ENCODE measurements at regions not wholly inside any gene's neighbourhood (a gene's known extent, or its start where the extent isn't known, plus 50 kb on each side); places are given as distances from the start of the nearest gene placed in this dataset.

DNA sequence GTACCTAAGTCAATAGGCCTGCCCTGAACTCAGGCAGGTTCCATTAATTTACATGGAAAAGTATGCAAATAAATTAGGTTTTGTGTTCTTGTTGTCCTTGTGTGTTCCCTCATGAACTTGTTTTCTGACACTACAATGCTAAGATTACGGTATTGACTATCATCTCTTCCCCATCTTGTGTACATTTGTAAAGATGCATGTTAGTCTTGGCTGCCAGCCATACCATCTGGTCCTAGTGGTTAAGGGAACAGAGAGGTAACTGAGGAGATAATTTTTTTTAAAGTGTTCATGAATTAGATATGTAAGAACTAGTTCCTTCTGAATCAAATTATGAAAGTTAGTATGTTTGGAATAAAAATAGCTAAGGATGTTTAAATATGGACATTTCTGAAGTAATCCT lies 167.6 kb upstream of the ADAMTS5 start:
- H3K27me3 Mint-ChIP-seq: no peaks in the 10 kb centered on the region
- no peak overlapping the region for H3K4me3 Mint-ChIP-seq
- intact Hi-C loops (cut with micrococcal nuclease): no loop called here
- no peak for ATAC-seq (ENCODE audit: low read depth)
- H3K4me1 Mint-ChIP-seq: no peaks in the 10 kb centered on the region
- DNase-seq: no peak
- H3K36me3 Mint-ChIP-seq (ENCODE audit: low read depth): no peaks in the 10 kb centered on the region
- ChIA-PET POLR2A (no interaction called here), CTCF (no interaction called here)
- H3K27ac Mint-ChIP-seq: no peak overlapping the region
- no peak for TF ChIP-seq CTCF (IDR thresholded peaks at IDR 0.05)
- H3K9me3 Mint-ChIP-seq: no peaks in the 10 kb centered on the region

DNA sequence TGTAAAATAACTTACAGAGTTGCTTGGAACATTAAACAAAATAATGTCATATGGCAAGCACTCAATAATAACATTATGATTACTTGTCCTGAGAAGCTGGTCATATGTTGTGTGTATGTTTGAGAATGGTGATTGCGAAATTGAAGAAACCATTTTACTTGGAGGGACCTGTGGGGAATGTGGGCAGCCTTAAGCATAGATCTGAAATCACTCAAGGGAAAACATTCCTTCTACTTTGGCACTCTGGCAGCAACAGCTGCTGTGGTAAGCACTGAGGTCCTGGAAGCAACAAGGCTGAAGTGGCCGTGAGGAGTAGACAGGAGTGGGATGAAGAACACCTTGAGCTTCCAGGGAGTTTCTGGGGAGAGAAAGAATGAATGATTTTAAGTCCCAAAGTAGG lies 165.4 kb upstream of the ADAMTS5 start:
- ChIA-PET POLR2A (no interaction called here), CTCF (no interaction called here)
- Mint-ChIP-seq H3K4me1 (no peaks in the 10 kb centered on the region), H3K9me3 (peaks cover 3% of the 10 kb centered on the region), H3K27me3 (no peaks in the 10 kb centered on the region), H3K4me3 (no peak overlapping the region), H3K36me3 (ENCODE audit: low read depth) (no peaks in the 10 kb centered on the region), H3K27ac (no peak overlapping the region)
- DNase-seq (no peak), ATAC-seq (ENCODE audit: low read depth) (no peak)
- no peak for TF ChIP-seq CTCF (IDR thresholded peaks at IDR 0.05)
- intact Hi-C loops (cut with micrococcal nuclease): no loop called here

DNA sequence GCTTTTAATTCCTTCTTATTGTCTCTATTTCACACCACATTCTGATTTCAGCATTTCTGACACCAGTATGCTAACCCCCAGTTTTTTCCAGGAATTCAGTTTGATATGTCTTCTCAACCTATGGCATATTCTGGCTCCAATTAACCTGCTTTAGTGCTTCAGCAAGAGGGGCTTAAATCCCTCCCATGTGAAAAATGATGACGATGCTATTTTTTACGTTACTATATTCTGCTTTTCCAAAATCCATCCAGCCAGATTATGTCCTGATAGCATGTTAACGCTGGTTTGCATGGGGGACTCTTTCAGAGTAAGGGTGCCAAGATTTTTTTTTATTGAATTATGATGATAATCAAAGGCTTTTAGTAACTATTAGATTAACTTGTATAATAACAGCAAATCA lies 163.3 kb upstream of the ADAMTS5 start:
- ATAC-seq (ENCODE audit: low read depth): no peak

DNA sequence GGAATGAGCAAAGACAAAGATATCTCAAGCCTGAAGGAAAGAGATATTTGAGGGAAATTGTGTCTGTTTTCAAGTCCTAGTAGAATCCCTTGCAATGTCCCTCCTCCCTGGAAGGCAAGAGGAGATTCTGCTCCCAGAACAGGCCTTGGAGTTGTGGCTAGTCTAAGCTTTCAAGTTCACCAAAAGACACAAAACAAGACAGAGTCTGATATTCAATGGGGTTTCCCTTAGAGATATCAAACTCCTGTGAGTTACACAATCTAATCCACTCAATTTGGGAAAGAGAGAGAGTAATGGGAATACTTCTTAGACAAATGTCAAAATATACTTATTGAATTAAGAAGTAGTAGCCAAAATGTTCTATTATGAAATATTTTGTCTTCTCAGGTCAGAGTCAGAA lies 162.8 kb upstream of the ADAMTS5 start:
- H3K27ac Mint-ChIP-seq: no peak overlapping the region
- no peaks in the 10 kb centered on the region for H3K36me3 Mint-ChIP-seq (ENCODE audit: low read depth)
- CTCF ChIA-PET: no interaction called here
- intact Hi-C loops (cut with micrococcal nuclease): no loop called here
- H3K4me3 Mint-ChIP-seq: no peak overlapping the region
- H3K9me3 Mint-ChIP-seq: peaks cover 9% of the 10 kb centered on the region
- no peak for TF ChIP-seq CTCF (IDR thresholded peaks at IDR 0.05)
- no peaks in the 10 kb centered on the region for H3K4me1 Mint-ChIP-seq
- POLR2A ChIA-PET: no interaction called here
- no peak for DNase-seq
- H3K27me3 Mint-ChIP-seq: no peaks in the 10 kb centered on the region
- no peak for ATAC-seq (ENCODE audit: low read depth)

More for the DNA sequence above, 163.3 kb upstream of the ADAMTS5 start:
- Mint-ChIP-seq H3K27me3 (no peaks in the 10 kb centered on the region), H3K27ac (no peak overlapping the region), H3K9me3 (peaks cover 7% of the 10 kb centered on the region), H3K4me3 (no peak overlapping the region), H3K4me1 (no peaks in the 10 kb centered on the region), H3K36me3 (ENCODE audit: low read depth) (no peaks in the 10 kb centered on the region)
- ChIA-PET POLR2A (no interaction called here), CTCF (no interaction called here)
- DNase-seq: no peak
- intact Hi-C loops (cut with micrococcal nuclease): no loop called here
- no peak for TF ChIP-seq CTCF (IDR thresholded peaks at IDR 0.05)

- intact Hi-C loops (cut with micrococcal nuclease): no loop called here
- no peaks in the 10 kb centered on the region for H3K36me3 Mint-ChIP-seq (ENCODE audit: low read depth)
- H3K9me3 Mint-ChIP-seq: peaks cover 14% of the 10 kb centered on the region
- no peak overlapping the region for H3K4me3 Mint-ChIP-seq
- H3K4me1 Mint-ChIP-seq: no peaks in the 10 kb centered on the region
- no peaks in the 10 kb centered on the region for H3K27me3 Mint-ChIP-seq
- DNase-seq: no peak
- ChIA-PET POLR2A (no interaction called here), CTCF (no interaction called here)
- TF ChIP-seq CTCF (IDR thresholded peaks at IDR 0.05): no peak
- no peak for ATAC-seq (ENCODE audit: low read depth)
- no peak overlapping the region for H3K27ac Mint-ChIP-seq
Measured at GRCh38 chr21:27129215-27129614, 162.3 kb upstream of the ADAMTS5 start.

All from activated B cell treated with CpG ODN at 0.5 μM for 24 hours (primary cell).